NCI-H774 (cell line): ENCODE measurements at regions not wholly inside any gene's neighbourhood (a gene's known extent, or its start where the extent isn't known, plus 50 kb on each side); places are given as distances from the start of the nearest gene placed in this dataset.
A peak's percentile ranks its signal among the peaks of the same experiment; 100 is the strongest.

Experiments
- DNase-seq: peaks from one replicate; lab custom pipeline; 2025; lab: John Stamatoyannopoulos, UW

DNA sequence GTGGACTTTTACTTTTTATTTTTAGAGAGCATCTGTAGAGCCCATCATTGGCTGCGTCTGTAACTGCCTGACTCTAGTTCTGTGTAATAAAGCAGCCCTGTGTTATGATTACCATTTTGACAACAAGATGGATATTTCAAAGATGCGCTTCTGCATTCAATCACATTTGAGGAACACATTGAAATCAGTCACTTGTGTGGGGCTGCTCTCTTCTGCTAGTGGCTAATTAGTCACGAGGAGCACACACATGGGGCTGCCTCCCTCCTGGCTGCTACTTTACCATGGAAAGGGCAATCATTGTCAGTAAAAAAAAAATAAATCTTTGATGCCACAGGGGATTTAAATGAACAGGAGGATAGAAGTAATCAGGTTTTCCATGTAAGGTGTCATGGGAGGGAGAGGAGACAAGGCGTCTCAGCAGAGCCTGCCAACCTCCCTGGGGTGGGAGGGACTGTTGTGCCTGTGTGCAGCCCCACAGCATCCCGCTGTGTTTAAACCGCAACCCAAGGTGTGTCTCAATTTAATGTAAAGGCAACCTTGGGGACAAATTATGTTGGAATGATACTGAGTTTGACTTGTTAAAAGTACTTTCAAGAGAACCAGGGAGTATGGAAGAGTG is 205.2 kb upstream of the COBL start:
- no peak for DNase-seq

DNA sequence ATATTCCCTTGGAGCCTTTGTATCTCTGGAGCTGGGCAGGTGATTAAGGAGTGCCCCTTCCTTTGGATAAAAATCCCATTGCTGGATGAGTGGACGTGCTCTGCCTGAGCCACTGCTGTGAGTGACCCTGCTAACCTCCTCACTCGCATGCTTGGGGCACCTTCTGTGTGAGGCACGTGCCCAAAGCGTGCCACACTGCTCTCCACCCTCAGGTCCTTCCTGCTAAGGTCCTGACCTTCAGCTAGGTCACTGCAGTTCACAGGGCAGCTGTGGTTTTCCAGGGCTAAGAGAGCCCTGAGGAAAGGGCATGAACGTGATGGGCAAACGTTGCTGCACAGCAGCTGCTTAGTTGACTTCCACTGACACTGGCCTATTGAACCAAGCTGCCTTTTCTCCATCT is 204.4 kb upstream of the COBL start:
- no peak for DNase-seq

DNA sequence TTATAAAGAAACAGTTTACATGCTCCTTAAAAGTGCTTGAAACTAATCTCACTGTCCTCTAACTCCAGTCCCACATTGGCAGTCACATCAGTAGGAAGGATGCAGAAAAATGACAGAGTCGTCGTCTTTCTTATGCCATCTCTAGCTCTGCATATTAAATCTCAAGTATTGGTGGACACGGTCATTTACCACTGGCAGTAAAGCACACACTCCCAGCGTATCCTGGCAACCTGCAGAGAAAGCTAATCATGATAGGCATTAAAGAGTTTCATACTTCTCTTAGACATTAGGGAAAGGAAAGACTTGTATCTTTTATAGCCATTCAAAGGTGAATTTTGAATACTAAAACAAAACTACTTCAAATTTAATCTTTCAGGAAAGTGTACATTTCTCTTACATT is 202.0 kb upstream of the COBL start:
- DNase-seq: no peak

DNA sequence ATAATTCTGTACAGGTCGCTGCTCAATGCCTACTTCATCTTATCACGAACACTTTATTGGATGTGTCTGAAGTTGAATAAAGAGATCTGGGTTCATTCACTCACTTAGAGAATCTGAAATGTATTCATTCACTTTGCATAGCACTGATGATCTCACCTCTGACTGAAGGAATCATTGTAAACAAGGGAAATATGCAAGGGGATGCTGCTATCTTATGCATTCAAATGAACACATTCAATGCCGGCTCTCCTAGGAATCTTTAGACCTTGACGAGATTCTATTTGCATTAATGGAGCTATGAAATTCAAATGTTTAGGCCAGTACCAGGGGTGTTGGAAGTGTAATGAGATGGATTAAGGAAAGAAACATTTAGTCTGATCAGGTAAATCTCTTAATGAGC is 200.6 kb upstream of the COBL start:
- DNase-seq: no peak

DNA sequence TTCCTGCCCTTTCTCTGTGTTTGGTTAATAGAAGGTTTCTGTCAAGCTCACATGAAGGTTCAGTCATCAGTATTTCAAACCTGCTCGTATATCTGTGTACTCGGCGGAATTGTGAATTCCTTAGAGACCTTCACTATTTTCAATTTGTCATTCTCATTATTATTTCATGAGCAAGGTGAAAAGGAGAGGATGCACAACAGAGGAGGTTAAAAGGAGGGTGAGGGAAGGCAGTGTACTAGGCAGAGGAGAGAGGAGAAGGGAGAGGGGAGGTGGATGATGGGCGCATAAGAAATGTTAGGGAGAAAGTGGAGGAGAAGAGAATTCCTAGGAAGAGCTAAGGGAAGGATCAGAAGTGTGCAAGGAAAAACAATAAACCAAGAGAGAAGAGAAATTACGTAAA is 185.0 kb upstream of the COBL start:
- DNase-seq: no peak

DNA sequence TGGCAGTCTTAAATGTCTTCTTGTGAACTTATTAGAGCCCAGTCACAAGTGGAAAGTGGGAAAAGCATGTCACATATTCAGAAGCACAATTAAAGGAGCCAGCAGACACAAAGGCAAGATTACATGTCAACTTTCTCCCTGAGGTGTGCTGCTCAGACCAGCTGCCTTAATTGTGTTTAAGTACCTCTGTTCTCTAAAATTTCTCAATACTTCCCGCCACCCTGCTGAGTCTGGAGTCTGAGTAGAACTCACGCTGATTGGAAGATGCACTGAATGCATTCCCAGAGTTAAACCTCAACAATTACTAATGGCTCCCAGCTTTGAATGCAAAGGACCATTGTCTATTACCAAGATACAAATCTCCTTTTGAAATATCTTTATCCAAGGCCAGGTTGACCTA is 166.4 kb upstream of the COBL start:
- no peak for DNase-seq

DNA sequence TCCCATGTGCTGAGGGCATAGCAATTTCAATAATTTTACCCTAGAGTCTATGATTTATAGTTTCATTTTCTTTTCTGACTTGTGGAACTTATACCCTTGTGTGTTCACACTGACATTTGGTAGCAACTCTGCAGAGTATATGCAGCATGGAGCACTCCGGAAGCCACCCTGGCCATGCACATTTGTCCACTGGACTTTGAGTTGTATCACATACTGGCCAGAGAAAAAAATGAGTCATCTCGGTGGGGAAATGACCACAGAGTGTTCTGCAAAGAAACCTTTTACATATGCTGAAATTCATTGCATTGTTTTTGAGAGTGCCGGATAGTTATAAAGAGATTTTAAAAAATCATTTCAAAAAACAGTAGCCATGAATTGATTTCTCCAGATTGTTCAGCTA is 164.8 kb upstream of the COBL start:
- DNase-seq: no peak

DNA sequence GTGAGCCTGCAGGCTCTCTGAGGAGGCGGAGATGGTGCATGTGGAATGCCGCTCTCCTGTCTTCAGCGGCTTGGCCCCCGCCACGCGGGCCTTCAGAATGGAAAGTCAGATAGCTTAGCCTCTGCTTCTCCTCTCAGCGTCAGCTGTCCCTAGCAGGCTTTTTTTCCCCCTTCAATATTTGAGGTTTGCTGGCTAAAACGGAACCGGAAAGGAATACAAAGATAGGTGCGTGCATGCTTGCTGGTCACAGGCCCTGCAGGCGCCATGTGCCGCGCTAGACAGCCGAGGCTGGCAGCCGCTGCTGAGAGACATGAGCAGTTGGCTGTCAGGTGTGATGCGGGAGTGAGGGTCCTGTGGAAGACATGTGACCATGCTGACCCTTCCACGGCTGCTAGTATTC is 161.2 kb upstream of the COBL start:
- no peak for DNase-seq

DNA sequence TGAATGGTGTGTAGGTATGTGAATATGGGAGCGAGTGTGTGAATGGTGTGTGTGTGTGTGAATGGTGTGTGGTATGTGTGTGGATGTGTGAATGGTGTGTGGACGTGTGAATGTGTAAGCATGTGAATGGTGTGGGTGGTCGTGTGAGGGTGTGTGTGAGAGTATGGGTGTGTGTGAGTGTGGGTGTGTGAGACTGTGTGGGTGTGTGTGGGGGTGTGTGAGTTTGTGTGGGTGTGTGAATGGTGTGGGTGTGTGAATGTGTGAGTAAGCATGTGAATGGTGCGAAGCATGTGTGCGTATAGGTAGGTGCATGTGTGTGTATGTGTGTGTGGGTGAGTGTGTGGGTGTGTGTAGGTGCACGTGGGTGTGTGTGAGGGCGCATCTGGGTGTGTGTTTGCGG is 160.7 kb upstream of the COBL start:
- DNase-seq: no peak

DNA sequence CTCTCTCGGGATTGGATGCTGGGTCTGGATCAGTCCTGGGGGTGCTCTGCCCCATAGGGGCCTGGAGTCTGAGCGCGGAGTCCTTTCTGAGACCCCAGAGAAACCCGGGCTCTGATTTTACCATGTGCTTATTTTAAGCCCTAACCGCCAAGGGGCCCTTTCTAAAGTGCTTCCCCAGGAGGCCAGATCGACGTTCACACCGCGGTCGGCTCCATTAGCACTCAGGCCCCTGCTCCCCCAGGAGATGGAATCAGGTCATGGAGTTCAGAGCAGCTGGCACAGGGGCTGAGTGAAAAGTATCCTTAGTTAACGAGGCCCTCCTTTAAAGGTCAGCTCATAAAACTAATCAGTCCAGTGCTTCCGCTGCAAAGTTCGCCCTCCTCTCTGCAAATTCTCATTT is 159.4 kb upstream of the COBL start:
- DNase-seq: no peak

DNA sequence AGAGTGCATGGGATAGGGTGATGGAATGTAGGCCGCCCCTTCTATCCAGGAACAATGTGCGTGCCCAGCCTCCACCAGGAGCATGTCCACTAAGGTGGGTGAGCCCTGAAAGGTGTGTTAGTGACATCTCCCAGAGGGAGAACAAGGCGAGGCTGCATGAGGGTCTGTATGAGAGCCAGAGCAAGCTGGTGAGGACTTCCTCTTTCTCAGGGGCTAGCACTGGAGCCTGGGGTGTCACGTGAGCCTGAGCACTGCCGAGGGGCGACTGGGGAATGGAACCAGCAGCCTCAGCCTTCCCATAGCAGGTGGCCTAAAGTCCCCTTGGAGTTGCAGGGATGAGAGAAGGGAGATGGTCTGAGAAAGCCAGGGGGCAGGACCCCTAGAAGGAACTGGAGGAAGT is 156.3 kb upstream of the COBL start:
- no peak for DNase-seq

DNA sequence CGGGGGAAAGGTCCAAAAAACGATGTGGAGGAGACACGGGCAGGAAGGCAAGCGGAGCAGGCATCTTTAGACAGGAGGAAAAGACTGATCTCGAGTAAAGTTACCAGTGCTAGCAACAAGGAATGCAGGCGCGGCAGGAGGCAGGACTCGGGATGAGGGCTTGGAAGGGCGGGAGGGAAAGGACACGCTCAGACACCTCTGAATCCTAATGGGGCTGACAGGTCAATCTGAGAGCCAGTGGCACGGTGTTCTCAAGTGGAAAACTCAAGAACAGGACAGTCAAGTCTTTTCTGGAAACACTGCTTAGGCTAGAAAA is 155.3 kb upstream of the COBL start:
- DNase-seq: no peak

DNA sequence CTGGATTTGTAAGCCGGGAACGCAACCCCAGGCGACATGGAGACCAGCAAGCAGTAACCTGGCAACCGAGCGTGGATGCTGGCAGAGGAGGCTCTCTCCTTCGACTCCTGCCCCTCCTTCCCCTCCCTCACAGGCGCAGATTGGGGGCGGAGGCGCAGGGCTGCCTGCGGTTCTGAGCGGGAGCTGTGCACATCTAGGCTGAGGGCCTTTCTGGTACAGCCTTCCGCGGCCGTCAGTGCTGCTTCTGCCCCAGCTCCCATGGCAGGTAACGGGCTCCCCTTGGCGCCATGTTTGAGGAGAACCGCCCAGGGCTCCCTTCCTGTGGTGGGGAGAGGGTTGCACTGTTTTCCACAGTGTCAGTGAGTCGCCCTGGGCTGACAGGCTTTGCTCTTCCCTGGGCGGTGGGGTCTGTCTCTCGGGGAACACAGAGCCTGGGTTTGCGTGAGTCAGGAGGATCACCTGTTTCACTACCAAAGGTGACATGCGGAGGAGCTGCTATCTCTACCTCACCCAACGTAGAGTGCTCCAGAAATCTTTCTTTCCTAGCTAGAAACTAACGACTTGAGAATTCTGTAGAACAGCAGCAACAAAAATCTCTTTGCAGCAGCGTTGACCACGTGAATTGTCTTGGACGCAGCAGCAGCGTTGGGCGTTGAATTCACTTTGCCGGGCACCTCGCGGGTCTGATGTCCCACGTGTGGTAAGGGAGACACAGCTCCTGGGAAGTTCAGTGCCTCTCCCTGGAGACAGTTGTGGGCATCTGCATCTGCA is 154.8 kb upstream of the COBL start:
- no peak for DNase-seq

DNA sequence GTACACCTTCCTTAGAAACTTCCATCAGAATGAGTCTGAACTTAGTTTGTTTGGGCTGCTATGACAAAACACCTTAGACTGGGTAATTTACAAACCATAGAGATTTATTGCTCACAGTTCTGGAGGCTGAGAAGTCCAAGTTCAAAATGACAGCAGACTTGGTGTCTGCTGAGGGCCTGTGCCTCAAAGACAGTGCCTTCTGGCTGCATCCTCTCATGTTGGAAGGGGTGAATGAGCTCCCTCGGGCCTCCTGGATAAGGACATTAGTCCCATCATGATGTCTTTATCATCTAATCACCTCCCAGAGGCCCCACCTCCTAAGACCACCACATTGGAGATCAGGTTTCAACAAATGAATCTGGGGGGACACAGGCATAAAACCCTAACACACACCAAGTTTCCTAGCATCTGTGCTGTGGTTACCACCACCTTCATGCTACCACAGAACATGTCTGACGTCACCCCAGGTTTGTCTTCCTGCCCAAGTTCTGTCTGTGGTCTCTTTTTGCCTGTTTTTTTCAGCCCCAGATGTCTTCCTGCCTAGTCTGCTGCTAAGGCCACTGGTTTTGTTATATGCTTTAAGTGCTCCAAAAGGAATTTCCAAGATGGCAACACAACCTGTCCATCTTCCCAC is 150.9 kb upstream of the COBL start:
- no peak for DNase-seq

DNA sequence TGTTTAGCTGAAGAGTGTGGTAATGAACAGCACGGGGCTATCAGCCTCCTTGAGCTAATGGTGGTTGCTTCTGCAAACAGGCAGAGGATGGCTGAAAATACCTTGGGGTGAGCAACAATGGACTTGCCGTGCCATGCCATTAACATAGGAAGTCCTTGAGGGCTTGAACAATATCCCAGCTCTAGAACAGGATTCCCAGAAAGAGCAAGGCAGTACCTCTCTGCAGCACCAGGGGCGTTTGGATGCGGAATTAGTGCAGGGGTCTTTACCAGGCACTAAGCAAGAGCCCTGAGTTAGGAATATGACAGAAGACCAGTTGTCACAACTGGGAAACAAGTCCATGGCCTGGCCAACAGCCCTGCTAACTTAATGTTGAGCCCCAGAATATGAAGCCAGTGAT is 143.2 kb upstream of the COBL start:
- no peak for DNase-seq

DNA sequence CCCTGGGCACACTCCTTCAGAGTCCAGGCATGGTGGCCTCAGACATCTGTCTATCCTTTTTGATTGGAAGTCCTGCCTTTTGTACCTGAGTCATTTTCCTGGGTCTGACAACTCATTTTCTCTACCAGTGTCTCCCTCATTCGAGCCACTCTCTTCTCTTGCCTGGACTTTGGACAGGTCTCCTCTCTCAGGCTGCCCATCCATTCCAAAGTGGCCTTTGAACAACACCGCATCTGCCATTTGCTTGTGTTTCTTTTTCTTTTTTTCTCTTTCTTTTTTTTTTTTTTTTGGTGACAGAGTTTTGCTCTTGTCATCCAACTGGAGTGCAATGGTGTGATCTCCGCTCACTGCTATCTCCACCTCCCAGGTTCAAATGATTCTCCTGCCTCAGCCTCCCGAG is 142.1 kb upstream of the COBL start:
- DNase-seq: no peak

DNA sequence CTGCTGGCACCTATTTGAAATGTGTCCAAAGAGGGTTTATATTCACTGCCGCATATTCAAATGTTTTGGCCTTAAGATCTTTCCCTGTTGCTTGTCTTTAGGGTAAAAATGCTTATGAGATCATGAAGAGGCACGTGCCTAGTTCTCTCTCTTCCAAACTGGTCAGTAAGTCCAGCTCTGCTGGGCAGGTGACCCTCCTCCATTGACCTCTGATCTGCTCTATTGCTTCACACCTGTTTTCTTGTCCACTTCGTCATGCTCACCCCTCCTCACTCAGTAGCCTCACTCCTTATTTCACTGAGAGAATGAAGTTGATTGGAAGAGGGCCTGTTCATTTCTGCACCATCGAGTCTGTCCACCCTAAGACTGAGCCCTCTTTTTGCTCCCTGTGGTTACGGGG is 140.5 kb upstream of the COBL start:
- no peak for DNase-seq

DNA sequence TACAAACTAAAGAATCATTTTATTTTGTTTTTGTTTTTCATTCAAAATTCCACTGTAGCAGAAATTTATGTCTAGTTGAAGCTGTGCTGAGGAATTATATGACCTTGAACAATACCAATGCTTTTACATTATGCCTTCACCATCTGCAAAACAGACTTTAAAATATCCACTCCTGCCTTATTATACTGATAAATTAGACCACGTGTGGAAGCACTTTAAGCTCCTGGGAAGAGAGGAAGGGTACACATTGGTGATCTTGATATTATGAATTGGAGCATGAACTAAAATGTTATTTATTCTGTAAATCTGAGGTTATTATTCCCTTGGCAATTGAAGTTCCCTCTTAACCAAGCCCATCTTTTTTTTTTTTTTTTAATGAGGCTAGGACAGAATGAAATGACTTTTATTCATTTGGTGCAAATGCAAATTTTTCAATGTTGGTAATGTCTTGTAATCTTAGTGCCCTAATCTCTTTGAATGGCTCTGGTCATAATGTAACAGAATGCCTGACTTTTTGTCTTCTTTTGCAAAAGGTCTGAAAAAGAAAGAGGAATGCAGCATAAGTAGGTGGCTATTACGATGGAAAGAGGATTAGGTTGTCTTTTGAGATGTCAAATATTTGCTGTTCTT is 139.9 kb upstream of the COBL start:
- DNase-seq: no peak

DNA sequence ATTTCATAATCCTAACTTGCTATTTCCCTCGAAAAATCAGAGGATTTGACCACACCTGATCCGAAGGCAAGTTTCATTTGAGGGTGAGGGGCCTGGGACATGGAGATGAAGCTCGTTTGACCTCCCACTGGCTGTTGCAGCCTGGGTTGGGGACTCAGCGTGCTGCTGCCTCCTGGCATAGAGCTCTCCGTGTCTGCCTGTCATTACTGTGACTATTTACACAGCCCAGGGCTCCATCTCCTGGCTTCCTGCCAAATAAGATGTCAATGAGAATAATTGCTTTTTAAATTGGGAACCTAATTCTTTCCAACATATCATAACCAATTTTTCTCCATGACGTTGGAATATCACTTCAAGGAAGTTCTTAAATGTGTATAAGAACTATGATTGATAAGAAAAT is 139.3 kb upstream of the COBL start:
- DNase-seq: peak; percentile 63

DNA sequence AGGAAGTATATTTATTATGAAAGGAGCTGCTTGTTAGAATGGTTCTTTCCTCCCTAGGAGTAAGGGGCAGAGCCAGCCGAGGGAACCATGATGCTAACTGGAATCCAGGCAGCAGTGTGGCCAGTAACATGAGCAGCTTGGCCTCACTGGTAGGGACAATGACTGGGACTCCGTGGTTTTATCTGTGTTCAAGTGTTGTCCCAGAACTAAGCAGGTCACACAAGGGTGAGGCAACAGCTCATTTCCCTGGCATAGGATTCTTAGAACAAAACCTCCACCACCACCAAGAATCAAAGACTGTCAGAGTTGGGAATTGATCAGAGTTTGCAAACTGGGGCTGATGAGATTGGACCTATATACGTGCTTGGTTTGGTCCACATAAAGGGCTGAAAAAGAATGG is 138.9 kb upstream of the COBL start:
- DNase-seq: no peak

DNA sequence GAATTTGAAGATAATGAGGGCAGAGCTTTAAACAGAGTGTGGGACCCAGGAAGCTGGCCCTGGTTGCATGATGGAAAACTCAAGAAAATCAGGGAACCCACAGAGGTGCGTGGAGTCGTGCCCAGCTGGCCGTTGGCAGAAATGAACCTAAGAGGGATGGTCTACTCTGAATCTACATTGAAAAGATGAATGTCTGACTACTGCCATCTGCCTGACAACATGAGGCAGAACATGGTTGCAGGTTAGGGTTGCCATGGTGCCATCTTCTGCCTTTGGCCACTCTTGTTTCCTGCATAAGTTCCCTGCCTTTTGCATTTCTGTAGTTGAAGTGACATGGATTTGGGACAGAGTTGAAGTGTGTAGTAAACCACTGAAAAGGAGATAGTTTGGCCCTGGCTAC is 138.5 kb upstream of the COBL start:
- DNase-seq: no peak

DNA sequence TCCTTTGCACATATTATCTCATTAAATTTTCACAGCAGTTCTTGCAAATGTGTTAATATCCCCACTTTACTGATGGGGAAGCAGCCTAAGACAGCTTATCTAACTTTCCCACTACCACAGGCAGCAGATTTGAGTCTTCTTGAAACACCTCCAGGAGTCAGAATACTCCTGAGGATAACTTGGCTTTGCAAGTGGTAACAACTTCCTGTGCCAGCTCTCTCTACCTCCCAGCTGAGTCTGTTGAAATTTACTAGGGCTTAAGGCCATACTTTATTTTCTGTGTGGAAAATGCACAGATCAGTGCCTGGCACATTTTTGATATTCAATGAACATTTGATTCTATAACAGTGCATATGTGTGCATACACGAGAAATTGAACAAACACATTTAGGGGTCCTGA is 136.1 kb upstream of the COBL start:
- no peak for DNase-seq

DNA sequence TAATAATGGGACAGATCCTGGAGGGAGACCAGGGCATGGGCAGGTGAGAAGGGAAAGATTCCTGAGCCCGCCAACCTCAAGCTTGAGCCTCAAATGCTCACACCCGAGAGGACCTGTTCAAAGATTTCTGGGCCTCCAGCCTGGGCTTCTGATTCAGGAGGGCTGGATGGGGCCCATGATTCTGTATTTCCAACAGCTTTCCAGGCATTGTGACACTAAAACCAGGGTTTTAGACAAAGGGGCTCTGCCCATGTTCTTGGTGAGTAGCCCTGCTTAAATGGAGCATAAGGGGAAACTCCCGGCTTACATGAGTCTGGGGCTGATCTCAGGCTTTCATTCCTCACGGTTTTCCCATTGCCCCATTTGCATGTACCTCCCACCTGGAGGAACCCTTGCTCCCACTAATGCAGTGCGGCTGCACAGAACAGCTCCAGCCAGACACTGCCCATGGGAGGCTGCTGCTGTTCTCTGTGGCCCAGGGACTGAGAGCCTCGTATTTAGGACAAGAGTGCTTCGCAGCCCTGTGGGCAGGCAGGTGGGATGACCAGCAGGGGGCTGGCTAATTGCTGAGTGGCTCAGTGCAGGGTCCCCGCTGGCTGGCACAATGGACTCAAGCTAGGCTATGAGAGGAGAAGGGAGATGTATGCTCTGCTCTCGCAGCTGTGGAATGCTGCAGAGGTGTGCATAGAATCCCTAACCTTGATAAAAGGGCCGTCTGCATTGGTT is 135.3 kb upstream of the COBL start:
- DNase-seq: no peak
